Upper lobe of left lung (tissue), 6 donors: ENCODE measurements at regions not wholly inside any gene's neighbourhood (a gene's known extent, or its start where the extent isn't known, plus 50 kb on each side); places are given as distances from the start of the nearest gene placed in this dataset.

Experiments
- ATAC-seq, 2 donors: fragments of 200-7000 bp; cut with Tn5 transposase; one replicate each; pipeline ENCODE4 v1.9.1; 2022; ENCODE audit warnings: mild to moderate bottlenecking in 2 of 2, moderate library complexity in 2 of 2; ENCODE audit not compliant: low FRiP score in 2 of 2
- DNase-seq, 2 donors: peaks; one replicate each; pipeline ENCODE4 v3.0.0-alpha.2; 2019 to 2020
- H3K27ac ChIP-seq, 4 donors: fragments of 200-600 bp; sonication (generic); one replicate each; pipeline ENCODE4 v1.5.1; 2016 to 2019
- H3K27me3 ChIP-seq, 4 donors: fragments of 200-600 bp; sonication (generic); one replicate each; pipeline ENCODE4 v1.5.1; 2017 to 2019
- H3K36me3 ChIP-seq, 4 donors: fragments of 200-600 bp; sonication (generic); one replicate each; pipeline ENCODE4 v1.5.1; 2016 to 2019
- H3K4me1 ChIP-seq, 4 donors: fragments of 200-600 bp; sonication (generic); one replicate each; pipeline ENCODE4 v1.5.1; 2018 to 2019
- H3K4me3 ChIP-seq, 4 donors: fragments of 200-600 bp; sonication (generic); one replicate each; pipeline ENCODE4 v1.5.1; 2017 to 2019; ENCODE audit warnings: mild to moderate bottlenecking in 2 of 4, moderate library complexity in 1 of 4
- H3K9me3 ChIP-seq, 4 donors: fragments of 200-600 bp; sonication (generic); one replicate each; pipeline ENCODE4 v1.5.1; 2018 to 2019
- CTCF ChIP-seq, 6 experiments: fragments of 450-650 bp in 4 of 6; fragments of 200-600 bp in 2 of 6; sonication (generic) in 2 of 6; IDR thresholded peaks; one replicate each; pipeline ENCODE4 v1.5.1; 2016 to 2019; ENCODE audit warnings: antibody characterized with exemption in 6 of 6
- EP300 ChIP-seq, 4 donors: sonication (generic); formaldehyde crosslinking; IDR thresholded peaks; one replicate each; pipeline ENCODE4 v1.5.1; 2017; ENCODE audit warnings: antibody characterized with exemption in 4 of 4, control low read depth in 2 of 4
- POLR2A ChIP-seq, 4 donors: fragments of 450-650 bp; IDR thresholded peaks; one replicate each; pipeline ENCODE4 v1.5.1; 2016 to 2017; ENCODE audit warnings: antibody characterized with exemption in 4 of 4, mild to moderate bottlenecking in 2 of 4
- POLR2AphosphoS5 ChIP-seq, 2 donors: sonication (generic); formaldehyde crosslinking; IDR thresholded peaks; one replicate each; pipeline ENCODE4 v1.5.1; 2017; ENCODE audit warnings: antibody characterized with exemption in 2 of 2
- WGBS, 2 donors: methylation state at CpG; one replicate each; pipeline ENCODE4 v1.1.5; 2017 to 2018; 5-methylcytosine and 5-hydroxymethylcytosine counted together
- donor health status: DM: no; HTN: no; CAD: no; lungs with moderate emphysema.
- donor health status: DM: no; HTN: yes; CAD: no; lungs with severe emphysema.

GRCh38 chr6:12480379-12480778, 190.2 kb downstream of the EDN1 start:
- H3K36me3 ChIP-seq = no peaks in the 10 kb centered on the region
- H3K27me3 ChIP-seq = no peaks in the 10 kb centered on the region
- no peak for TF ChIP-seq POLR2A (IDR thresholded peaks at IDR 0.05)
- no peak for TF ChIP-seq CTCF (IDR thresholded peaks at IDR 0.05)
- TF ChIP-seq POLR2AphosphoS5 (IDR thresholded peaks at IDR 0.05) = no peak
- no peak for TF ChIP-seq EP300 (IDR thresholded peaks at IDR 0.05)
- no peak for DNase-seq
- H3K4me1 ChIP-seq = no peaks in the 10 kb centered on the region
- H3K27ac ChIP-seq = no peak overlapping the region
- H3K9me3 ChIP-seq = no peaks in the 10 kb centered on the region
- no peak overlapping the region for H3K4me3 ChIP-seq
- 84 to 86% methylated on average over 3 of the region's 3 CpGs for WGBS, 2 donors
- no peak for ATAC-seq

- Histone ChIP-seq H3K36me3 (no peaks in the 10 kb centered on the region), H3K27ac (no peak overlapping the region), H3K9me3 (no peaks in the 10 kb centered on the region), H3K4me1 (no peaks in the 10 kb centered on the region), H3K27me3 (no peaks in the 10 kb centered on the region), H3K4me3 (no peak overlapping the region)
- no peak for TF ChIP-seq POLR2A (IDR thresholded peaks at IDR 0.05)
- no peak for TF ChIP-seq EP300 (IDR thresholded peaks at IDR 0.05)
- no peak for TF ChIP-seq CTCF (IDR thresholded peaks at IDR 0.05)
- no peak for ATAC-seq
- 89 to 93% methylated on average over 2 of the region's 2 CpGs for WGBS, 2 donors
- DNase-seq = no peak
These were observed 191.1 kb downstream of the EDN1 start for GRCh38 chr6:12481292-12481691.

GRCh38 chr6:12481850-12482249, 191.7 kb downstream of the EDN1 start:
- Histone ChIP-seq H3K9me3 (no peaks in the 10 kb centered on the region), H3K27me3 (no peaks in the 10 kb centered on the region), H3K36me3 (no peaks in the 10 kb centered on the region), H3K27ac (no peak overlapping the region), H3K4me1 (no peaks in the 10 kb centered on the region), H3K4me3 (no peak overlapping the region)
- TF ChIP-seq POLR2AphosphoS5 (IDR thresholded peaks at IDR 0.05) (no peak), CTCF (IDR thresholded peaks at IDR 0.05) (no peak), EP300 (IDR thresholded peaks at IDR 0.05) (no peak), POLR2A (IDR thresholded peaks at IDR 0.05) (no peak)
- DNase-seq (no peak), ATAC-seq (no peak)
- WGBS, 2 donors = 98% methylated on average over 2 of the region's 2 CpGs

GRCh38 chr6:12482386-12483375, 192.5 kb downstream of the EDN1 start:
- Histone ChIP-seq H3K27me3 (no peaks in the 10 kb centered on the region), H3K36me3 (no peaks in the 10 kb centered on the region), H3K4me1 (no peaks in the 10 kb centered on the region), H3K27ac (no peak overlapping the region), H3K9me3 (no peaks in the 10 kb centered on the region), H3K4me3 (no peak overlapping the region)
- TF ChIP-seq CTCF (IDR thresholded peaks at IDR 0.05) (no peak), POLR2A (IDR thresholded peaks at IDR 0.05) (no peak), EP300 (IDR thresholded peaks at IDR 0.05) (no peak), POLR2AphosphoS5 (IDR thresholded peaks at IDR 0.05) (no peak)
- ATAC-seq (no peak), DNase-seq (no peak)
- 84 to 86% methylated on average over 5 of the region's 5 CpGs for WGBS, 2 donors

- Histone ChIP-seq H3K27ac (no peak overlapping the region), H3K36me3 (no peaks in the 10 kb centered on the region), H3K4me1 (no peaks in the 10 kb centered on the region), H3K27me3 (no peaks in the 10 kb centered on the region), H3K4me3 (no peak overlapping the region), H3K9me3 (no peaks in the 10 kb centered on the region)
- DNase-seq = no peak
- TF ChIP-seq CTCF (IDR thresholded peaks at IDR 0.05) (no peak), EP300 (IDR thresholded peaks at IDR 0.05) (no peak), POLR2AphosphoS5 (IDR thresholded peaks at IDR 0.05) (no peak), POLR2A (IDR thresholded peaks at IDR 0.05) (no peak)
- ATAC-seq = peak in 1 of 2 donors; percentile 26
- WGBS, 2 donors = 26 to 38% methylated on average over 5 of the region's 5 CpGs
These were observed 193.6 kb downstream of the EDN1 start for GRCh38 chr6:12483712-12484111.
